H1 (cell line): ENCODE measurements at regions not wholly inside any gene's neighbourhood (a gene's known extent, or its start where the extent isn't known, plus 50 kb on each side); places are given as distances from the start of the nearest gene placed in this dataset.

Experiments used
- ATF2 ChIP-seq: IDR thresholded peaks from 2 replicates; pipeline ENCODE4 v1.6.1; 2012; ENCODE audit warnings: low read length, inconsistent platforms
- ZNF274 ChIP-seq: IDR thresholded peaks from 2 replicates; pipeline ENCODE4 v1.7.0; 2012; ENCODE audit warnings: low read length, borderline replicate concordance; ENCODE audit errors: extremely low read depth

GRCh38 chr1:94661431-94661932 lies 119.9 kb upstream of the F3 start (continued):
- TF ChIP-seq ATF2 (no peak), ZNF274 (no peak)
